Keratinocyte (primary cell): ENCODE measurements at regions not wholly inside any gene's neighbourhood (a gene's known extent, or its start where the extent isn't known, plus 50 kb on each side); places are given as distances from the start of the nearest gene placed in this dataset.

ENCODE experiments used
- DNase-seq: peaks from one replicate; pipeline ENCODE4 v3.0.0-alpha.2; 2011; ENCODE audit warnings: low read depth, missing footprints, low spot score
- FAIRE-seq: peaks from 2 replicates; lab custom pipeline; 2011; peaks lifted over from hg19 to GRCh38; lab: Jason Lieb, UNC
- H2AFZ ChIP-seq: 2 replicates; pipeline ENCODE4 v1.6.0; 2012; ENCODE audit warnings: low read length, control low read depth, inconsistent platforms; ENCODE audit not compliant: control insufficient read depth
- H3K27ac ChIP-seq: 2 replicates; pipeline ENCODE4 v1.5.1; 2011; ENCODE audit warnings: low read length; ENCODE audit not compliant: control insufficient read depth, insufficient read depth
- H3K27me3 ChIP-seq: 3 replicates; pipeline ENCODE4 v1.6.0; 2011; ENCODE audit warnings: low read length; ENCODE audit not compliant: control insufficient read depth, insufficient read depth; ENCODE audit errors: extremely low read depth
- H3K36me3 ChIP-seq, 2 experiments: 2 replicates in 1 of 2; 3 replicates in 1 of 2; pipeline ENCODE4 v1.5.1; 2011; ENCODE audit warnings: low read length in 2 of 2, mild to moderate bottlenecking in 1 of 2; ENCODE audit not compliant: control insufficient read depth in 2 of 2, insufficient read depth in 2 of 2; ENCODE audit errors: extremely low read depth in 1 of 2
- H3K4me1 ChIP-seq: 3 replicates; pipeline ENCODE4 v1.5.1; 2011; ENCODE audit warnings: low read length; ENCODE audit not compliant: control insufficient read depth, insufficient read depth; ENCODE audit errors: extremely low read depth
- H3K4me2 ChIP-seq: 3 replicates; pipeline ENCODE4 v1.6.0; 2011; ENCODE audit warnings: low read depth, low read length; ENCODE audit not compliant: control insufficient read depth, insufficient read depth; ENCODE audit errors: extremely low read depth
- H3K4me3 ChIP-seq, 3 experiments: fragments of 200-600 bp in 1 of 3; sonication (generic) in 1 of 3; 2 replicates in 2 of 3; 3 replicates in 1 of 3; pipeline ENCODE4 v1.5.1; 2011 to 2016; ENCODE audit warnings: low read length in 3 of 3, mild to moderate bottlenecking in 3 of 3, control low read depth in 2 of 3, inconsistent platforms in 1 of 3, low read depth in 1 of 3, mixed read lengths in 1 of 3, mixed run types in 1 of 3, moderate library complexity in 1 of 3; ENCODE audit not compliant: control insufficient read depth in 2 of 3, insufficient read depth in 2 of 3; ENCODE audit errors: extremely low read depth in 1 of 3
- H3K79me2 ChIP-seq: 2 replicates; pipeline ENCODE4 v1.6.0; 2012; ENCODE audit warnings: low read length; ENCODE audit not compliant: control insufficient read depth, insufficient read depth
- H3K9ac ChIP-seq: 3 replicates; pipeline ENCODE4 v1.6.0; 2011; ENCODE audit warnings: low read length; ENCODE audit not compliant: control insufficient read depth, insufficient read depth; ENCODE audit errors: extremely low read depth
- H3K9me1 ChIP-seq: 3 replicates; pipeline ENCODE4 v1.6.0; 2011; ENCODE audit warnings: low read length; ENCODE audit not compliant: control insufficient read depth, insufficient read depth; ENCODE audit errors: extremely low read depth
- H3K9me3 ChIP-seq: 2 replicates; pipeline ENCODE4 v1.5.1; 2012; ENCODE audit warnings: low read depth, low read length; ENCODE audit not compliant: control insufficient read depth
- H4K20me1 ChIP-seq: 3 replicates; pipeline ENCODE4 v1.6.0; 2011; ENCODE audit warnings: low read length; ENCODE audit not compliant: control insufficient read depth, insufficient read depth; ENCODE audit errors: extremely low read depth
- EZH2 ChIP-seq: IDR thresholded peaks from one replicate; pipeline ENCODE4 v1.6.1; 2012; ENCODE audit warnings: inconsistent platforms, mild to moderate bottlenecking, low read length, moderate library complexity
- dilution Hi-C: fragments of 300-500 bp; cut with MboI; formaldehyde crosslinking; loops from one replicate; pipeline ENCODE4 v1.7.0; 2020; ENCODE audit warnings: low sequenced_read_pairs; ENCODE audit not compliant: extremely low pct_ligation_motif_present
- TF ChIP-seq, protein P1 (sequence below), 3 experiments: IDR thresholded peaks in 1 of 3; conservative IDR thresholded peaks in 1 of 3; optimal IDR thresholded peaks in 1 of 3; 2 replicates in 2 of 3; 3 replicates in 1 of 3; pipeline versions ENCODE3 to v1.5.1; 2011; ENCODE audit warnings: low read length in 3 of 3, mild to moderate bottlenecking in 3 of 3, moderate library complexity in 2 of 3, control low read depth in 1 of 3, inconsistent platforms in 1 of 3; ENCODE audit not compliant: insufficient read depth in 2 of 3; ENCODE audit errors: extremely low read depth in 1 of 3

DNA sequence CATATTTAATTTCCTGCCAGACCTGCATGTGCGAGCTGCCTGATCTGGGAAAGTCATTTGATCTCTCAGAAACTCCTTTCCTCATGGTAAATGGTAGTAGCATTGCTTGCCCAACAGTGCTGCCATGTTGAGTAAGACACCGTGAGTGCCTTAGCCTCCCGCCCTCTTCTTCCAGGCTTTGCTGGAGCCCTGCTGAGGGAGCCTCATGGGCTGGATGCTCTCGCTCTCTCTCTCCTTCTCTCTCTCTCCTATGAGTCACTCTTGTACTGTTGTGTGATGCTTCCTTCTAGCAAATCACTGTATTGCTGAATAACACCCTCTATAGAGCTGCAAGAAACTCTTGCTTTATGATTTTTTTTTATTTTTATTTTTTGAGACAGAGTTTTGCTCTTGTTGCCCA is 365.5 kb downstream of the UQCRFS1 start:
- H3K4me3 ChIP-seq: no peak overlapping the region
- dilution Hi-C loops: no loop called here
- H3K9me1 ChIP-seq: no peaks in the 10 kb centered on the region
- H3K4me1 ChIP-seq: no peaks in the 10 kb centered on the region
- no peaks in the 10 kb centered on the region for H3K79me2 ChIP-seq
- no peak overlapping the region for H2AFZ ChIP-seq
- no peak overlapping the region for H3K9ac ChIP-seq
- H3K27ac ChIP-seq: no peak overlapping the region
- H3K36me3 ChIP-seq: no peaks in the 10 kb centered on the region
- no peak overlapping the region for H3K4me2 ChIP-seq
- no peaks in the 10 kb centered on the region for H3K27me3 ChIP-seq
- DNase-seq (no peak), FAIRE-seq (no peak)
- TF ChIP-seq EZH2: no peak
- TF ChIP-seq, protein P1, sequence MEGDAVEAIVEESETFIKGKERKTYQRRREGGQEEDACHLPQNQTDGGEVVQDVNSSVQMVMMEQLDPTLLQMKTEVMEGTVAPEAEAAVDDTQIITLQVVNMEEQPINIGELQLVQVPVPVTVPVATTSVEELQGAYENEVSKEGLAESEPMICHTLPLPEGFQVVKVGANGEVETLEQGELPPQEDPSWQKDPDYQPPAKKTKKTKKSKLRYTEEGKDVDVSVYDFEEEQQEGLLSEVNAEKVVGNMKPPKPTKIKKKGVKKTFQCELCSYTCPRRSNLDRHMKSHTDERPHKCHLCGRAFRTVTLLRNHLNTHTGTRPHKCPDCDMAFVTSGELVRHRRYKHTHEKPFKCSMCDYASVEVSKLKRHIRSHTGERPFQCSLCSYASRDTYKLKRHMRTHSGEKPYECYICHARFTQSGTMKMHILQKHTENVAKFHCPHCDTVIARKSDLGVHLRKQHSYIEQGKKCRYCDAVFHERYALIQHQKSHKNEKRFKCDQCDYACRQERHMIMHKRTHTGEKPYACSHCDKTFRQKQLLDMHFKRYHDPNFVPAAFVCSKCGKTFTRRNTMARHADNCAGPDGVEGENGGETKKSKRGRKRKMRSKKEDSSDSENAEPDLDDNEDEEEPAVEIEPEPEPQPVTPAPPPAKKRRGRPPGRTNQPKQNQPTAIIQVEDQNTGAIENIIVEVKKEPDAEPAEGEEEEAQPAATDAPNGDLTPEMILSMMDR (optimal IDR thresholded peaks at IDR 0.05 in 1 of 3, IDR thresholded peaks at IDR 0.05 in 1 of 3, conservative IDR thresholded peaks at IDR 0.05 in 1 of 3; ENCODE audit: extremely low read depth in 1 of 3, insufficient read depth in 2 of 3, low read length in 3 of 3): no peak
- no peaks in the 10 kb centered on the region for H4K20me1 ChIP-seq
- H3K9me3 ChIP-seq: peaks cover 7% of the 10 kb centered on the region

DNA sequence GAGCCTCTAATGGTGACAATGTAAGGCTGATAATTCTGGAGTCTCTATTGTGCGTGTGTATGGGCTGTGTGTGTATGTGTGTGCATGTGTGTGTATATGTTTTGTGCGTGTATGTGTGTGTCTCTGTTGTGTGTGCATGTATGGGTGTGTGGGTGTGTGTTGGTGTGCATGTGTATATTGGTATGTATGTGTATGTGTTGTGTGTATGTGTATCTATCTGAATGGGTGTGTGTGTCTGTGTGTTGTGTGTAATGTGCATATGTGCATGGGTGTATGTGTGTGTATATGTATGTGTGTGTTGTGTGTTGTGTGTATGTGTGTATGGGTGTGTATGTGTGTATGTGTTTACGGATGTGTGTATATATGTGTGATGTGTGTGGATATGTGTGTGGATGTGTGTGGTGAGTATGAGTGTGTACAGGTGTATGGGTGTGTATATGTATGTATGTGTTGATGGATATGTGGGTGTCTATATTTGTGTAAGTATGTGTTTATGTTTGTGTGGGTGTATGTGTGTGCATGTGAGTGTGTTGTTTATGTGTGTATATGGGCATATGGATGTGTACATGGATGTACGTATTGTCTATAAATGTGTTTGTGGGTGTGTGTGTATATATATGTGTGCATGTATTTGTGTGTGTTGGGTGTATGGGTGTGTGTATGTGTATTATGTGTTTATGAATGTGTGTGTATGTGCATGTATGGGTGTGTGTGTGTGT is 366.7 kb downstream of the UQCRFS1 start:
- TF ChIP-seq EZH2: no peak
- TF ChIP-seq, protein P1 (optimal IDR thresholded peaks at IDR 0.05 in 1 of 3, IDR thresholded peaks at IDR 0.05 in 1 of 3, conservative IDR thresholded peaks at IDR 0.05 in 1 of 3; ENCODE audit: extremely low read depth in 1 of 3, insufficient read depth in 2 of 3, low read length in 3 of 3): no peak
- Histone ChIP-seq H3K4me2 (no peak overlapping the region), H3K4me1 (no peaks in the 10 kb centered on the region), H3K9me1 (no peaks in the 10 kb centered on the region), H2AFZ (no peak overlapping the region), H3K36me3 (no peaks in the 10 kb centered on the region), H3K4me3 (no peak overlapping the region), H3K27me3 (no peaks in the 10 kb centered on the region), H3K79me2 (no peaks in the 10 kb centered on the region), H3K9me3 (peaks cover 8% of the 10 kb centered on the region), H3K9ac (no peak overlapping the region), H3K27ac (no peak overlapping the region), H4K20me1 (no peaks in the 10 kb centered on the region)
- dilution Hi-C loops: no loop called here
- no peak for DNase-seq
- no peak for FAIRE-seq
